Epithelial cell of prostate (primary cell): ENCODE measurements at regions not wholly inside any gene's neighbourhood (a gene's known extent, or its start where the extent isn't known, plus 50 kb on each side); places are given as distances from the start of the nearest gene placed in this dataset.
"Not testable (repeated sequence)": the region's sequence is repeated elsewhere in the genome, so short reads cannot be mapped to it uniquely, and the experiment has no call there.

ENCODE experiments used
- DNase-seq: peaks from one replicate; pipeline ENCODE4 v3.0.0-alpha.2; 2011; ENCODE audit warnings: low read depth, low spot score
- H3K27ac ChIP-seq: fragments of 450-650 bp; 2 replicates; pipeline ENCODE4 v1.5.1; 2017; ENCODE audit warnings: mild to moderate bottlenecking

DNA sequence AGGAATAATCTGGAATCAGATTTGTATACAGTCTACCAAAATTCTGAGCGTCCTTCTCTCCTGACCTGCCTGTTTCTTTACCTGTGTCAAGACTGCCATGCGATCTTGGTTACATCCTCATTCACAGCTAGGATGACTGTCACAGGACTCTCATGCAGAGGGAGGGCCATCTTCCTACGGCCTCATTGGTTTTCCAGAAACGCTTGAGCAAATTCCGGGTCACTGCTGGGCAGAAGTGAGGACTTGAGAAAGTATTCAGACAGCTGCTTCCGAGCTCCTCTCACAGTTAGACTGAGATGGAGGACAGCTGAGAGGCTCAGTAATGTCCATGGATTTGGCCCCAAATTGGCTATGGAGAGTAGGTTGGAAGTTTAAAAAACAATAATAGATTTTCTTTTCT is 94.2 kb downstream of the TFAP2C start:
- no peak overlapping the region for H3K27ac ChIP-seq
- no peak for DNase-seq

DNA sequence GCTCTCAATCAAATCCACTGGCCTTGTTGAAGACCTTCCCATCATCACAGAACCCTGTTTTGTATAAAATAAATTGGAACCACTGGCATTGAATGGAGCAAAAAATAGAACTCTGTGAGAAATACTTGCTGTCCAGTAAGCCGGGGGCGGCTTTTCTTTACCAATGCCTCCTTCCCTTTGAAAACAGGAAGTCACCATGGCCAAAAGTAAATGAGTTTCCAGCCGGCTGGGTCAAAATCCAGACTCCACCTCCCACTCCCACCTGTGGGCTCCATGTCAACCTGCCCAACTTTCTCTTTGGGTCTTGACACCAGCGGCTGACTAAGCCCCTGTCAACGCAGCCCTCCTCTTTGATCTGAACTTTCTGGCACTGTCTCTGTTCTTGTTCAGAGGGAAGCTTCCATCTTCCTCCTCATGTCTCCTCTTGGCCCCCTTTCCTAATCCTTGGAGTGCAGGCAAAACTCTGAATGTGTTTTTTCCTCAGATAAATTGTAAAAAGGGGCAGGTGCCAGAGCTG is 95.2 kb downstream of the TFAP2C start:
- H3K27ac ChIP-seq, result no peak overlapping the region
- DNase-seq, result no peak

DNA sequence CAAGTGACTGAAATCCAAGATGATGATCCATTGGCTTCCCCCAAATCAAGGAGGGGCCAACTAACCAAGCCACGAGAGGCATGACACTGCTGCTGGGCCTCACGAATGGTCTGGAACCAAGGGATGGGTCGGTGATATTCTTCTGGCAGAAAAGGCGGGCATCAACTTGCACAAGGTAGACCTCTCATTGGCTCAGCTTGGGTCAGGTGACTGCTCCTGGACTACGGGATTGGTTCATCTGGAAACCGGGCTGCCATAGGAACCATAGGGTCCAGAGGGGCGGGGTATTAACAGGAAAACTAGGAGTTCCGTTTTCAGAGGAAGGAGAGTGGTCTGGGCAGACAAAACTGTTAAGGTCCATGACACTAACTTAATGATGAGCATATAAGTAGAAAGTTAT is 100.9 kb downstream of the TFAP2C start:
- no peak for DNase-seq
- no peak overlapping the region for H3K27ac ChIP-seq

- H3K27ac ChIP-seq, result no peak overlapping the region
- no peak for DNase-seq
These were observed 101.9 kb downstream of the TFAP2C start for GRCh38 chr20:56730996-56731395.

GRCh38 chr20:56731476-56731875 is 102.4 kb downstream of the TFAP2C start:
- H3K27ac ChIP-seq, result no peak overlapping the region
- DNase-seq, result no peak

- DNase-seq, result no peak
- no peak overlapping the region for H3K27ac ChIP-seq
These were observed 104.9 kb downstream of the TFAP2C start for GRCh38 chr20:56733967-56734366.

DNA sequence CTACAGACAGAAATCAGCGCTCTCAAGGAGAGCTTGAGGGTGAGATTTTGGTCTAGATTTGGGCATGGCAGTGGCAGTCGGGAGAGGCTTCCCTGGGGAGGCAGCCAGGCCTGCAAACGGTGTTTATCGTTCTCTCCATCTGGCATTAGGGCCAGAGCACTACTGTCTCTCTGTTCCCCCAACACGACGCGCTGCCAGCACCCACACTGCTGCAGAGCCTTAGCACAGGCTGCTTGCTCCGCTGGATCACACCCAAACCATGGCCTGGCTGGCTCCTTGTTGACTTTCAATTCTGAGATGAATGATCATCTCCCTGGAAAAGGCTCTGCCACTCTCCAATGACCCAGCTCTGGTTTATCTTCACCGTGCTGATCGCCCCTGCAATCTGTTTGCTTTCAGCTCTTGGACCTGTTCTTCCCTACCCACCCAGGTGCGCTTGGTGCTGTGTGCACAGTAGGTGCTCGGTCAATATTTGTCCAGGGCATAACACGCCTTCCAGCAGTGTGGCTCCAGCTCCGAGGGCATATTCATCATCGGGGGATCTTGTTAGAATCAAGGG is 106.1 kb downstream of the TFAP2C start:
- no peak for DNase-seq
- H3K27ac ChIP-seq, result no peak overlapping the region

- no peak overlapping the region for H3K27ac ChIP-seq
These were observed 107.3 kb downstream of the TFAP2C start for GRCh38 chr20:56736285-56736857.

GRCh38 chr20:56744325-56744821 is 115.3 kb downstream of the TFAP2C start:
- not testable (repeated sequence) for H3K27ac ChIP-seq

More at GRCh38 chr20:56736285-56736857, 107.3 kb downstream of the TFAP2C start:
- DNase-seq, result no peak

GRCh38 chr20:56748476-56749377 is 119.6 kb downstream of the TFAP2C start:
- H3K27ac ChIP-seq, result no peak overlapping the region
- no peak for DNase-seq

More at GRCh38 chr20:56744325-56744821, 115.3 kb downstream of the TFAP2C start:
- not testable (repeated sequence) for DNase-seq

GRCh38 chr20:56750430-56750829 is 121.3 kb downstream of the TFAP2C start:
- no peak for DNase-seq
- H3K27ac ChIP-seq, result no peak overlapping the region

GRCh38 chr20:56752274-56752673 is 123.2 kb downstream of the TFAP2C start:
- no peak overlapping the region for H3K27ac ChIP-seq
- DNase-seq, result no peak

- no peak for DNase-seq
These were observed 126.1 kb downstream of the TFAP2C start for GRCh38 chr20:56755201-56755600.

GRCh38 chr20:56756658-56757057 is 127.6 kb downstream of the TFAP2C start:
- not testable (repeated sequence) for DNase-seq, H3K27ac ChIP-seq

More at GRCh38 chr20:56755201-56755600, 126.1 kb downstream of the TFAP2C start:
- H3K27ac ChIP-seq, result no peak overlapping the region

GRCh38 chr20:56758706-56759105 is 129.6 kb downstream of the TFAP2C start:
- no peak for DNase-seq
- H3K27ac ChIP-seq, result no peak overlapping the region

DNA sequence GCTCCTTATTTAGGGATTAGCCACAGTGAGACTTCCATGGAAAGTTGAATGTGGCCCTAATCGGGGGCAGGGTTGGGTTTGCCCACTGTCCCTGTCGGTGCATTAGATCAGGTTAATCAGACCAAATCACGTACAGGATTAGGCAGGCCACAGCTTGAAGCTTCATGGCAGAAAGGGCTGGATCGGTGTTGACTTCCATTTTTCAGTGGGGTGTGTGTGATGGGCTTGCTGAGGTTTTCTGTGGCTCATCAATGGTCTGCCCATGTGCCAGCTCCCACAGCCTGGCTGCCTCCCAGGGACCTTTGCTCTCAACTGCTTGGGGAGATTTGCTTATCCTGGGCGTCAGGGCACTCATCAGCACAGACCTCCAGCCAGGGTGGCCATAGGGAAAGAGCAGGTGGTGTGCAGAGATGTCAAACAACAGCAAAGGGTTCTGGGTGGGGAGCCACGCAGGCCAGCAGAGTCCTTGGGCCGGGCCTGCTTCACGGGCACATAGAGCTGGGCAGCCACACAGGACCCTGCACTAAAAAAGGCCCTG is 130.7 kb downstream of the TFAP2C start:
- no peak for DNase-seq
- H3K27ac ChIP-seq, result no peak overlapping the region

DNA sequence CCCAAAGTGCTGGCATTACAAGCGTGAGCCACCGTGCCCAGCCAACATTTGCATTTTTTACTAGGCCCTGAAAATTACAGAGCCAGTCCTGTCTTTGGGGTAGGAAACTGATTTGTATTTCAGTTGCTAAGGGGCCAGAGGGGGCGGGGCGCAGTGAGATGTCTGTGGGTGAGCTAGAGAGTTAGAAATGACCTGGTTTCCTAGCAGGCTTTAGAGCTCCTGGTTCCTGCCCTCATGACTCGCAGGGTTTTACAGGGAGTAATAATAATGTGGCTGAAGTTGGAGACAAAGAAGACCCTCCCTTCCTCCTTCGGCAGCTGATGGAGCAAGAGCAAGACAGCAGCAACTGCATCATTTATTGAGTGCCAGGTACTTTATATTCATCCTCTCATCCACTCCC is 131.5 kb downstream of the TFAP2C start:
- H3K27ac ChIP-seq, result no peak overlapping the region
- DNase-seq, result no peak

- H3K27ac ChIP-seq, result no peak overlapping the region
- DNase-seq, result no peak
These were observed 132.3 kb downstream of the TFAP2C start for GRCh38 chr20:56761393-56761792.

DNA sequence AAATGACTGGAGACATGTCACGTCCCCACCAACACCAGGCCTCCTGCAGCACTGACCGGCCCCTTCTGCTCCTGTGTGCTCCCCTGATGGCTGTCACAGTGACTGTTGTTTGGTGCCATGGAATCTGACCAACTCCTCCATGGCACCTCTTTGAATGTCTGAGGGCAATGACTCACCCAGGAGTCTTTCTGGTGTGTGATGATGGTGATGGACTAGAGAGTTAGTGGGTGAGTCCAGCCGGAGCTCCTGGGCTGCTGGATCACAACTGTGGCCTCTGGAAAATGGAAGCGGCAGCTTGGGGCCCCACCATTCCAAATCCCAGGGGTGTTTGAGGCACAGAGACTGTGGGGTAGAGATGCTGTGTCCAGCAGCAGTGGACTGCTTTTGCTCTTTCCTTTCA is 133.3 kb downstream of the TFAP2C start:
- no peak for DNase-seq
- H3K27ac ChIP-seq, result peak overlapping the region; percentile 65

DNA sequence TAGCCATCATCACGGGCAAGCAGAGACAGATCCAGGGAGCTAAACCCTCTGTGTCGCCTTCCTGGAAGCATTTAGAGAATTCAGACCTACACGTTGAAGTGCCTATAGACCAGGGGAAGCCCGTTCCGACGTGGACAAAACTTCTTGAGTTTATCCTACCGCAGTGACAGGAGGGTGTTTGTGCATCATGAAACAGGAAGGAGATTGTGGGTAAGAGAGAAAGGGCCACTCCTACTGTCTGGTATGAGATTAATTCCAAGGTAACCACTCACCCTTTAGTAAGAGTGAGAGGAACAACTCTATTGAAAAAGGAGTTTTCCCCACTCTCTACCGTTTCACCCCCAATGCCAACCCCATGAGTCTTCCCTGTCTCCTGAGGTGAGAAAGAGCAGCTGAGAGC is 133.7 kb downstream of the TFAP2C start:
- peak overlapping the region; percentile 65 for H3K27ac ChIP-seq
- DNase-seq, result peak; percentile 59

DNA sequence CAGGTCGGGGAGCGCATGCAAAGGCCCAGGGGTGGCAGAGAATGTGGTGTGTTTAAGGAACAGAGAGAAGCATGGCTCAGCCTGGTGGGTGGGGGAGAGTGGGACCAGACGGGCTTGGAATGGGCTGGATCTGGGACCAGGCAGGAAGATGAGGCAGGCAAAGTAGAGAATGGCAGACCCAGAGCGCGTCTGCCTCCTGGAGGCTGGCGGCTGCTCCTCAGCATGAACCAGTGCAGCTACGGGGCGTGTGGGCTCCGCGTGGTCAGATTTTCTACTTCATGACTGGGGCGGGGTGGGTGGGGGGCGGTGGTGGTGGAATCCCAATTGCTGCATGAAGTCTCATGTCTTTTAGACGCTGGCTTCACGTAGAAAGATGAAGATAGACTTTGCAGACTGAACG is 135.6 kb downstream of the TFAP2C start:
- H3K27ac ChIP-seq, result peak overlapping the region; percentile 87
- DNase-seq, result no peak
